Naive thymus-derived CD4-positive, alpha-beta T cell (primary cell): ENCODE measurements at regions not wholly inside any gene's neighbourhood (a gene's known extent, or its start where the extent isn't known, plus 50 kb on each side); places are given as distances from the start of the nearest gene placed in this dataset.

Experiments used
- ATAC-seq: fragments of 150-1000 bp; cut with Tn5 transposase; 2 replicates; pipeline ENCODE4 v1.10.0; 2021; ENCODE audit warnings: mild to moderate bottlenecking, moderate library complexity
- CTCF ChIA-PET: fragments of 350-600 bp; sonication (Branson Sonifier 250); formaldehyde crosslinking; loops from one replicate; lab custom pipeline; 2021; ENCODE audit warnings: antibody characterized with exemption; lab: Charles Lee
- POLR2A ChIA-PET: fragments of 350-600 bp; sonication (Branson Sonifier 250); formaldehyde crosslinking; loops from one replicate; lab custom pipeline; 2021; ENCODE audit warnings: antibody characterized with exemption, inconsistent platforms; lab: Charles Lee
- DNase-seq, 9 donors: peaks; one replicate each; pipeline versions ENCODE4 v3.0.0 to v3.0.0-alpha.2; 2020 to 2022; ENCODE audit warnings: mixed read lengths in 1 of 9
- H3K27ac ChIP-seq: one replicate; pipeline ENCODE4 v1.7.0; 2013; ENCODE audit warnings: mild to moderate bottlenecking, low read depth, low read length, moderate library complexity
- H3K27me3 ChIP-seq, 2 donors: one replicate each; pipeline ENCODE4 v1.7.0; 2013; ENCODE audit warnings: low read length in 2 of 2, mild to moderate bottlenecking in 2 of 2, moderate library complexity in 2 of 2; ENCODE audit not compliant: control insufficient read depth in 2 of 2, insufficient read depth in 2 of 2
- H3K36me3 ChIP-seq, 3 experiments: 1 replicate in 2 of 3; 2 replicates in 1 of 3; pipeline ENCODE4 v1.7.0; 2013; ENCODE audit warnings: low read length in 3 of 3, mild to moderate bottlenecking in 3 of 3, moderate library complexity in 1 of 3; ENCODE audit not compliant: insufficient read depth in 3 of 3, control insufficient read depth in 2 of 3
- H3K4me1 ChIP-seq, 2 donors: one replicate each; pipeline ENCODE4 v1.7.0; 2013; ENCODE audit warnings: low read length in 2 of 2, mild to moderate bottlenecking in 2 of 2, moderate library complexity in 1 of 2; ENCODE audit not compliant: control insufficient read depth in 2 of 2, insufficient read depth in 2 of 2
- H3K4me3 ChIP-seq: 2 replicates; pipeline ENCODE4 v1.7.0; 2013; ENCODE audit warnings: mild to moderate bottlenecking, low read length
- H3K9me3 ChIP-seq, 3 experiments: 1 replicate in 2 of 3; 2 replicates in 1 of 3; pipeline ENCODE4 v1.7.0; 2013; ENCODE audit warnings: low read length in 3 of 3; ENCODE audit not compliant: control insufficient read depth in 2 of 3
- H3K27ac Mint-ChIP-seq, 9 donors: one replicate each; pipeline ENCODE4 v1.8.0; 2020 to 2022; ENCODE audit warnings: mixed read lengths in 9 of 9, mild to moderate bottlenecking in 8 of 9, moderate library complexity in 5 of 9, inconsistent platforms in 2 of 9
- H3K27me3 Mint-ChIP-seq, 5 donors: one replicate each; pipeline ENCODE4 v1.8.0; 2021 to 2022; ENCODE audit warnings: mixed read lengths in 5 of 5, mild to moderate bottlenecking in 1 of 5
- H3K36me3 Mint-ChIP-seq, 5 donors: one replicate each; pipeline ENCODE4 v1.8.0; 2020 to 2022; ENCODE audit warnings: mixed read lengths in 5 of 5, mild to moderate bottlenecking in 3 of 5, inconsistent platforms in 1 of 5
- H3K4me1 Mint-ChIP-seq, 7 donors: one replicate each; pipeline ENCODE4 v1.8.0; 2020 to 2022; ENCODE audit warnings: mixed read lengths in 7 of 7, mild to moderate bottlenecking in 3 of 7, inconsistent platforms in 1 of 7
- H3K4me3 Mint-ChIP-seq, 10 donors: one replicate each; pipeline ENCODE4 v1.8.0; 2020 to 2022; ENCODE audit warnings: mild to moderate bottlenecking in 10 of 10, mixed read lengths in 10 of 10, moderate library complexity in 6 of 10, inconsistent platforms in 2 of 10
- H3K9me3 Mint-ChIP-seq, 11 donors: one replicate each; pipeline ENCODE4 v1.8.0; 2020 to 2022; ENCODE audit warnings: mixed read lengths in 11 of 11, mild to moderate bottlenecking in 4 of 11, inconsistent platforms in 1 of 11, moderate library complexity in 1 of 11
- intact Hi-C, 2 donors: fragments of 100-400 bp; cut with micrococcal nuclease; formaldehyde crosslinking; loops; one replicate each; pipeline ENCODE4 v1.15.1; 2023

GRCh38 chr6:91185072-91185471 lies 598.2 kb upstream of the MAP3K7 start:
- CTCF ChIA-PET = no interaction called here
- no peaks in the 10 kb centered on the region for H3K4me1 ChIP-seq
- peaks cover 0 to 24% (median 10%) of the 10 kb centered on the region in 11 donors for H3K9me3 Mint-ChIP-seq
- DNase-seq (no peak), ATAC-seq (no peak)
- H3K36me3 Mint-ChIP-seq = no peaks in the 10 kb centered on the region
- no peaks in the 10 kb centered on the region for H3K36me3 ChIP-seq
- H3K4me3 ChIP-seq = no peak overlapping the region
- no peaks in the 10 kb centered on the region for H3K27me3 ChIP-seq
- no peaks in the 10 kb centered on the region for H3K9me3 ChIP-seq
- no peak overlapping the region for H3K4me3 Mint-ChIP-seq
- intact Hi-C loops = no loop called here
- no peak overlapping the region for H3K27ac ChIP-seq
- H3K4me1 Mint-ChIP-seq = no peaks in the 10 kb centered on the region
- H3K27ac Mint-ChIP-seq = no peak overlapping the region
- H3K27me3 Mint-ChIP-seq = no peaks in the 10 kb centered on the region
- POLR2A ChIA-PET = no interaction called here

DNA sequence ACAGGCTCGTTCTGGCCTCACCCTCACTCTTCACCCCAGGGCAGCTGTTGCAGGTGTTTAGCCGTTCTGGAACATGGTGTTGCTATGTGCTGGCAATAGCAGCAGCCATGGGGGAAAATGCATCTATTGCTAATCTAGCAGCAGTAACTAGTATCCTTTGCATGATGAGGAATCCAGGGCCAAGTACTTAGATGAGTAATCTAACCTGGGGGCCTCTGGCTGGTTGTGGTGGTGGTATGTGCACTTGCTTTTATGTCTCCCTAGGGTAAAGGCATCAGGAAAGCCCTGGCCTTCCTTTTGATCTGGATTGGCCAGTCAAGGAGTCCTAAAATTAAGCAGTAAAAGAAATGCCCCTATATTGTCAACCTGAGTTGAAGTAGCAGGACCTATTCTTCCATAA lies 594.5 kb upstream of the MAP3K7 start:
- no peaks in the 10 kb centered on the region for H3K27me3 Mint-ChIP-seq
- no peak overlapping the region for H3K4me3 ChIP-seq
- no peaks in the 10 kb centered on the region for H3K36me3 ChIP-seq
- ChIA-PET CTCF (no interaction called here), POLR2A (no interaction called here)
- no peaks in the 10 kb centered on the region for H3K4me1 ChIP-seq
- ATAC-seq (no peak), DNase-seq (no peak)
- no peaks in the 10 kb centered on the region for H3K27me3 ChIP-seq
- no peak overlapping the region for H3K27ac ChIP-seq
- intact Hi-C loops = no loop called here
- peaks cover 0 to 9% (median 0%) of the 10 kb centered on the region in 11 donors for H3K9me3 Mint-ChIP-seq
- no peaks in the 10 kb centered on the region for H3K9me3 ChIP-seq
- peaks cover 0 to 1% (median 0%) of the 10 kb centered on the region in 7 donors for H3K4me1 Mint-ChIP-seq
- no peak overlapping the region for H3K27ac Mint-ChIP-seq
- H3K36me3 Mint-ChIP-seq = no peaks in the 10 kb centered on the region
- no peak overlapping the region for H3K4me3 Mint-ChIP-seq

- ATAC-seq = no peak
Observed at GRCh38 chr6:91173651-91174050, 586.8 kb upstream of the MAP3K7 start.

GRCh38 chr6:91173186-91173585 lies 586.3 kb upstream of the MAP3K7 start:
- Histone ChIP-seq H3K36me3 (no peaks in the 10 kb centered on the region), H3K27ac (no peak overlapping the region), H3K27me3 (no peaks in the 10 kb centered on the region), H3K4me1 (no peaks in the 10 kb centered on the region), H3K9me3 (no peaks in the 10 kb centered on the region), H3K4me3 (no peak overlapping the region)
- DNase-seq (no peak), ATAC-seq (no peak)
- H3K27me3 Mint-ChIP-seq = no peaks in the 10 kb centered on the region
- H3K9me3 Mint-ChIP-seq = peaks cover 0 to 1% (median 0%) of the 10 kb centered on the region in 11 donors
- POLR2A ChIA-PET = no interaction called here
- H3K4me3 Mint-ChIP-seq = no peak overlapping the region
- intact Hi-C loops = no loop called here
- no peak overlapping the region for H3K27ac Mint-ChIP-seq
- no peaks in the 10 kb centered on the region for H3K4me1 Mint-ChIP-seq
- CTCF ChIA-PET = no interaction called here
- H3K36me3 Mint-ChIP-seq = no peaks in the 10 kb centered on the region

More at GRCh38 chr6:91173651-91174050, 586.8 kb upstream of the MAP3K7 start:
- Mint-ChIP-seq H3K27me3 (no peaks in the 10 kb centered on the region), H3K4me1 (no peaks in the 10 kb centered on the region), H3K36me3 (no peaks in the 10 kb centered on the region), H3K27ac (no peak overlapping the region), H3K4me3 (no peak overlapping the region), H3K9me3 (peaks cover 0 to 1% (median 0%) of the 10 kb centered on the region in 11 donors)
- H3K36me3 ChIP-seq = no peaks in the 10 kb centered on the region
- POLR2A ChIA-PET = no interaction called here
- CTCF ChIA-PET = no interaction called here
- H3K4me3 ChIP-seq = no peak overlapping the region
- no peaks in the 10 kb centered on the region for H3K4me1 ChIP-seq
- intact Hi-C loops = no loop called here
- H3K27me3 ChIP-seq = no peaks in the 10 kb centered on the region
- H3K27ac ChIP-seq = no peak overlapping the region
- DNase-seq = no peak
- no peaks in the 10 kb centered on the region for H3K9me3 ChIP-seq

DNA sequence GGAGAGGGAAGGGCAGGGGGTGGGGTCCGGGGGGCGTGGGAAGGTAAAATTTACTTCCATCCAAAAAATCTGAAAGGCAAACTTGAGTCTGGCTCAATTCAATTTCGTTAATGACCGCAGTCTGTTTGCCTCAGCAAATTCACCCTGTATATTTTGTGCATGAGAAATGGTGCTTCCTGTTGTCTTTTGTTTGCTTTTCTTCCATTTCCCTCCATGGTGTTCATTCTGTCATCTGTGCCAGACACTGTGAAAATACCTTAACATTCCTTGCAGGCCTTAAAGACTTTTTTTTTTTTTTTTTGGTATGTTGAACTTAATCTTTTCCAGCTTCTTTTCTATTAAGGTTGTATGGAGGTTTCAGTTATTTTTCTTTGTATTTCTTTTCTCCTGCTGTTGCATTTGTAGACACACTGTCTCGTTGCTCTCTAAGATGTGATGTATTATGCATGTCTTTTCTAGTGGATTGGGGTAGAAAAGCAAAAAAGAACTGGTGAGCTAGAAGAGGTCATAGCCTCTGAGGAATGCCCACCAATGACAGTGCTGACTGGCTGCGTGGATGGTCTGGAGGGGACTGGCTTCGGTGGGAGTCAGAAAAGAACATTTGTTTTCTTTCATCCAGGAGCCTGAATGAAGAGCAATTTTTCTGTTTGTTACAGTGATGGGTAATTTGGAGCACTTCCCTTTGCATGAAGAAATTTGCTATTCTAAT lies 585.0 kb upstream of the MAP3K7 start:
- no peaks in the 10 kb centered on the region for H3K36me3 Mint-ChIP-seq
- H3K4me1 Mint-ChIP-seq = no peaks in the 10 kb centered on the region
- ATAC-seq (no peak), DNase-seq (no peak)
- ChIA-PET CTCF (no interaction called here), POLR2A (interaction anchor here (0.6 kb wide), 1 partner anchor 410 kb away, joined by 3 read pairs; no protein-coding TSS in a partner anchor)
- Histone ChIP-seq H3K4me1 (no peaks in the 10 kb centered on the region), H3K9me3 (no peaks in the 10 kb centered on the region), H3K27me3 (no peaks in the 10 kb centered on the region), H3K36me3 (no peaks in the 10 kb centered on the region), H3K27ac (no peak overlapping the region), H3K4me3 (no peak overlapping the region)
- H3K9me3 Mint-ChIP-seq = peaks cover 0 to 1% (median 0%) of the 10 kb centered on the region in 11 donors
- intact Hi-C loops = no loop called here
- no peak overlapping the region for H3K27ac Mint-ChIP-seq
- no peak overlapping the region for H3K4me3 Mint-ChIP-seq
- H3K27me3 Mint-ChIP-seq = no peaks in the 10 kb centered on the region

- H3K4me3 Mint-ChIP-seq = no peak overlapping the region
- Histone ChIP-seq H3K4me3 (no peak overlapping the region), H3K36me3 (no peaks in the 10 kb centered on the region), H3K4me1 (no peaks in the 10 kb centered on the region), H3K27me3 (no peaks in the 10 kb centered on the region), H3K27ac (no peak overlapping the region), H3K9me3 (no peaks in the 10 kb centered on the region)
- intact Hi-C loops = no loop called here
- ChIA-PET CTCF (no interaction called here), POLR2A (no interaction called here)
- no peaks in the 10 kb centered on the region for H3K27me3 Mint-ChIP-seq
- DNase-seq (no peak), ATAC-seq (no peak)
- no peaks in the 10 kb centered on the region for H3K36me3 Mint-ChIP-seq
- H3K9me3 Mint-ChIP-seq = peaks cover 0 to 1% (median 0%) of the 10 kb centered on the region in 11 donors
- no peaks in the 10 kb centered on the region for H3K4me1 Mint-ChIP-seq
- no peak overlapping the region for H3K27ac Mint-ChIP-seq
Observed at GRCh38 chr6:91167846-91168245, 581.0 kb upstream of the MAP3K7 start.
